HepG2 (cell line): ENCODE measurements at regions not wholly inside any gene's neighbourhood (a gene's known extent, or its start where the extent isn't known, plus 50 kb on each side); places are given as distances from the start of the nearest gene placed in this dataset.

ENCODE experiments used
- BCLAF1 ChIP-seq: fragments of 450-650 bp; IDR thresholded peaks from 2 replicates; pipeline ENCODE4 v1.6.1; 2017; ENCODE audit warnings: mild to moderate bottlenecking
- EHMT2 ChIP-seq: fragments of 200-600 bp; sonication (generic); IDR thresholded peaks from 2 replicates; pipeline ENCODE4 v1.7.0; 2017; ENCODE audit warnings: antibody characterized with exemption, low read depth, low read length, borderline replicate concordance
- POLR2AphosphoS5 ChIP-seq: IDR thresholded peaks from 2 replicates; pipeline ENCODE4 v1.6.1; 2012; ENCODE audit warnings: low read depth, low read length
- ZFYVE20 ChIP-seq: sonication (generic); formaldehyde crosslinking; IDR thresholded peaks from 2 replicates; pipeline ENCODE4 v1.8.0; 2023; ENCODE audit warnings: low read depth, mild to moderate bottlenecking, moderate library complexity, missing genetic modification reagents, borderline replicate concordance
- ZKSCAN8 ChIP-seq: IDR thresholded peaks from 2 replicates; pipeline ENCODE4 v1.6.1; 2016; ENCODE audit warnings: borderline replicate concordance, missing genetic modification reagents, missing compliant biosample characterization
- ZNF772 ChIP-seq: sonication (generic); formaldehyde crosslinking; IDR thresholded peaks from 2 replicates; pipeline ENCODE4 v1.5.0; 2020; ENCODE audit warnings: mild to moderate bottlenecking, missing genetic modification reagents
- TF ChIP-seq, protein P1 (sequence below), 2 experiments: sonication (generic) in 1 of 2; formaldehyde crosslinking in 1 of 2; IDR thresholded peaks; 2 replicates each; pipeline versions ENCODE4 v1.4.0 to v1.6.1; 2018 to 2020; ENCODE audit warnings: missing genetic modification reagents in 2 of 2, borderline replicate concordance in 1 of 2, low read depth in 1 of 2, mild to moderate bottlenecking in 1 of 2, missing biosample characterization in 1 of 2
- TF ChIP-seq, protein P2 (sequence below): IDR thresholded peaks from 2 replicates; pipeline ENCODE4 v1.6.1; 2016; ENCODE audit warnings: low read depth, borderline replicate concordance
- TF ChIP-seq, protein P3 (sequence below): sonication (generic); formaldehyde crosslinking; IDR thresholded peaks from 2 replicates; pipeline ENCODE4 v1.5.1; 2020; ENCODE audit warnings: mild to moderate bottlenecking, moderate library complexity, missing genetic modification reagents

DNA sequence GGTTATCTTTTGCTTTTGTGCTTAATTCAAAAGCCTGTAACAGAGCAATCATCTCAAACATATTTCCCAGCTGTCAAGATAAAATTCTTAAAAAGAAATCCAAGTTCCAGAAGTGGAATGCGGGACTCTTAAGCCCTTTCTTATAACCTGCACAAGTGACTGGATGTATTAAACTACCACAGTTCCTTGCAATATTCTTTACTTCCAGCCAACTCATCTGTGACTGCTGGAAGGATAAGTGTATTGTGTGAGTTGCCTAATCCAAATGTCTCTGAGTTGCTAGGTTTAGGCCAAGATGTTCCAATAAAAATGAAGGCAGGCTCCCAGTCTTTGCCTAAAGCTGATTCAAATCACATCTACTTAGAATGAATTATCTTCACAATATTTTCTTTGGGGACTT is 159.2 kb upstream of the SLC24A2 start:
- no peak for TF ChIP-seq ZNF772 (CRISPR knock-in tag)
- TF ChIP-seq ZFYVE20 (CRISPR knock-in tag): no peak
- TF ChIP-seq, protein P1, sequence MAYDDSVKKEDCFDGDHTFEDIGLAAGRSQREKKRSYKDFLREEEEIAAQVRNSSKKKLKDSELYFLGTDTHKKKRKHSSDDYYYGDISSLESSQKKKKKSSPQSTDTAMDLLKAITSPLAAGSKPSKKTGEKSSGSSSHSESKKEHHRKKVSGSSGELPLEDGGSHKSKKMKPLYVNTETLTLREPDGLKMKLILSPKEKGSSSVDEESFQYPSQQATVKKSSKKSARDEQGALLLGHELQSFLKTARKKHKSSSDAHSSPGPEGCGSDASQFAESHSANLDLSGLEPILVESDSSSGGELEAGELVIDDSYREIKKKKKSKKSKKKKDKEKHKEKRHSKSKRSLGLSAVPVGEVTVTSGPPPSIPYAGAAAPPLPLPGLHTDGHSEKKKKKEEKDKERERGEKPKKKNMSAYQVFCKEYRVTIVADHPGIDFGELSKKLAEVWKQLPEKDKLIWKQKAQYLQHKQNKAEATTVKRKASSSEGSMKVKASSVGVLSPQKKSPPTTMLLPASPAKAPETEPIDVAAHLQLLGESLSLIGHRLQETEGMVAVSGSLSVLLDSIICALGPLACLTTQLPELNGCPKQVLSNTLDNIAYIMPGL (CRISPR knock-in tag; IDR thresholded peaks at IDR 0.05; ENCODE audit: borderline replicate concordance in 1 of 2, low read depth in 1 of 2): no peak
- TF ChIP-seq, protein P2, sequence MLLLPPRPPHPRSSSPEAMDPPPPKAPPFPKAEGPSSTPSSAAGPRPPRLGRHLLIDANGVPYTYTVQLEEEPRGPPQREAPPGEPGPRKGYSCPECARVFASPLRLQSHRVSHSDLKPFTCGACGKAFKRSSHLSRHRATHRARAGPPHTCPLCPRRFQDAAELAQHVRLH (CRISPR knock-in tag): no peak
- no peak for TF ChIP-seq ZKSCAN8 (CRISPR knock-in tag)
- TF ChIP-seq POLR2AphosphoS5: no peak
- TF ChIP-seq BCLAF1: no peak
- TF ChIP-seq, protein P3, sequence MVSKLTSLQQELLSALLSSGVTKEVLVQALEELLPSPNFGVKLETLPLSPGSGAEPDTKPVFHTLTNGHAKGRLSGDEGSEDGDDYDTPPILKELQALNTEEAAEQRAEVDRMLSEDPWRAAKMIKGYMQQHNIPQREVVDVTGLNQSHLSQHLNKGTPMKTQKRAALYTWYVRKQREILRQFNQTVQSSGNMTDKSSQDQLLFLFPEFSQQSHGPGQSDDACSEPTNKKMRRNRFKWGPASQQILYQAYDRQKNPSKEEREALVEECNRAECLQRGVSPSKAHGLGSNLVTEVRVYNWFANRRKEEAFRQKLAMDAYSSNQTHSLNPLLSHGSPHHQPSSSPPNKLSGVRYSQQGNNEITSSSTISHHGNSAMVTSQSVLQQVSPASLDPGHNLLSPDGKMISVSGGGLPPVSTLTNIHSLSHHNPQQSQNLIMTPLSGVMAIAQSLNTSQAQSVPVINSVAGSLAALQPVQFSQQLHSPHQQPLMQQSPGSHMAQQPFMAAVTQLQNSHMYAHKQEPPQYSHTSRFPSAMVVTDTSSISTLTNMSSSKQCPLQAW (CRISPR knock-in tag): no peak
- TF ChIP-seq EHMT2: no peak
